B cell (primary cell): ENCODE measurements at regions not wholly inside any gene's neighbourhood (a gene's known extent, or its start where the extent isn't known, plus 50 kb on each side); places are given as distances from the start of the nearest gene placed in this dataset.

ENCODE experiments used
- ATAC-seq: fragments of 200-7000 bp; cut with Tn5 transposase; one replicate; pipeline ENCODE4 v1.10.0; 2021; ENCODE audit warnings: low read depth, mild to moderate bottlenecking, moderate number of reproducible peaks, moderate library complexity
- CTCF ChIA-PET: fragments of 350-600 bp; sonication (Branson Sonifier 250); formaldehyde crosslinking; loops from one replicate; lab custom pipeline; 2021; ENCODE audit warnings: antibody characterized with exemption, inconsistent platforms; lab: Charles Lee
- POLR2A ChIA-PET: fragments of 350-600 bp; sonication (Branson Sonifier 250); formaldehyde crosslinking; loops from one replicate; lab custom pipeline; 2021; ENCODE audit warnings: antibody characterized with exemption; lab: Charles Lee
- DNase-seq: peaks from one replicate; pipeline ENCODE4 v3.0.0; 2013
- H2AFZ ChIP-seq: 2 replicates; pipeline ENCODE4 v1.6.1; 2012; ENCODE audit warnings: mild to moderate bottlenecking, low read depth, low read length; ENCODE audit not compliant: insufficient read depth, poor library complexity, severe bottlenecking
- H3K27ac ChIP-seq, 2 donors: 1 replicate in 1 of 2; 2 replicates in 1 of 2; pipeline ENCODE4 v1.5.1; 2012 to 2013; ENCODE audit warnings: low read length in 2 of 2, mild to moderate bottlenecking in 2 of 2, moderate library complexity in 1 of 2
- H3K27me3 ChIP-seq, 4 experiments: fragments of 200-600 bp in 1 of 4; sonication (generic) in 1 of 4; replicated peaks in 1 of 4; 1 replicate in 2 of 4; 2 replicates in 2 of 4; pipeline versions ENCODE4 v1.6.1 to v1.7.0; 2013 to 2016; ENCODE audit warnings: low read length in 3 of 4, mild to moderate bottlenecking in 2 of 4, mixed read lengths in 1 of 4, moderate library complexity in 1 of 4; ENCODE audit not compliant: insufficient read depth in 4 of 4, control insufficient read depth in 3 of 4; ENCODE audit errors: control extremely low read depth in 1 of 4
- H3K36me3 ChIP-seq, 2 experiments: replicated peaks in 1 of 2; 1 replicate in 1 of 2; 2 replicates in 1 of 2; pipeline versions ENCODE4 v1.6.1 to v1.7.1; 2013; ENCODE audit warnings: low read length in 1 of 2; ENCODE audit not compliant: insufficient read depth in 2 of 2, control insufficient read depth in 1 of 2; ENCODE audit errors: control extremely low read depth in 1 of 2, extremely low read depth in 1 of 2
- H3K4me1 ChIP-seq, 2 donors: fragments of 200-600 bp in 1 of 2; sonication (generic) in 1 of 2; 1 replicate in 1 of 2; 2 replicates in 1 of 2; pipeline versions ENCODE4 v1.5.1 to v1.6.1; 2013 to 2017; ENCODE audit warnings: low read length in 2 of 2; ENCODE audit not compliant: control insufficient read depth in 2 of 2, insufficient read depth in 2 of 2
- H3K4me2 ChIP-seq: replicated peaks from 2 replicates; pipeline ENCODE3; 2012; ENCODE audit warnings: mild to moderate bottlenecking, low read depth, low read length; ENCODE audit not compliant: poor library complexity, severe bottlenecking
- H3K4me3 ChIP-seq, 5 experiments: fragments of 200-600 bp in 1 of 5; sonication (generic) in 1 of 5; 1 replicate in 3 of 5; 2 replicates in 2 of 5; pipeline versions ENCODE4 v1.5.1 to v1.7.0; 2011 to 2016; ENCODE audit warnings: low read length in 4 of 5, mild to moderate bottlenecking in 4 of 5, low read depth in 2 of 5, control low read depth in 1 of 5, moderate library complexity in 1 of 5; ENCODE audit not compliant: insufficient read depth in 1 of 5; ENCODE audit errors: control extremely low read depth in 1 of 5, extremely low read depth in 1 of 5
- H3K79me2 ChIP-seq: fragments of 200-600 bp; sonication (generic); one replicate; pipeline ENCODE4 v1.6.0; 2016; ENCODE audit warnings: low read length; ENCODE audit not compliant: control insufficient read depth, insufficient read depth
- H3K9ac ChIP-seq: fragments of 200-600 bp; sonication (generic); 2 replicates; pipeline ENCODE4 v1.6.1; 2017; ENCODE audit warnings: mild to moderate bottlenecking, low read length, moderate library complexity
- H3K9me3 ChIP-seq, 3 donors: one replicate each; pipeline versions ENCODE4 v1.6.1 to v1.7.1; 2013; ENCODE audit warnings: low read length in 2 of 3; ENCODE audit not compliant: control insufficient read depth in 2 of 3, insufficient read depth in 1 of 3; ENCODE audit errors: control extremely low read depth in 1 of 3
- H4K20me1 ChIP-seq: 2 replicates; pipeline ENCODE4 v1.6.0; 2012; ENCODE audit warnings: mild to moderate bottlenecking, low read length; ENCODE audit not compliant: insufficient read depth, control insufficient read depth, poor library complexity, severe bottlenecking
- H3K27ac Mint-ChIP-seq: one replicate; pipeline ENCODE4 v1.8.0; 2021; ENCODE audit warnings: mixed read lengths
- H3K27me3 Mint-ChIP-seq: one replicate; pipeline ENCODE4 v1.8.0; 2021; ENCODE audit warnings: mixed read lengths
- H3K4me1 Mint-ChIP-seq: one replicate; pipeline ENCODE4 v1.8.0; 2021; ENCODE audit warnings: mixed read lengths
- H3K4me3 Mint-ChIP-seq: one replicate; pipeline ENCODE4 v1.8.0; 2021; ENCODE audit warnings: mixed read lengths
- H3K9me3 Mint-ChIP-seq: one replicate; pipeline ENCODE4 v1.8.0; 2022; ENCODE audit warnings: mixed read lengths; ENCODE audit not compliant: insufficient read depth
- CTCF ChIP-seq: fragments of 200-600 bp; IDR thresholded peaks from one replicate; pipeline ENCODE4 v1.8.0; 2022; ENCODE audit warnings: antibody characterized with exemption, mild to moderate bottlenecking
- EZH2 ChIP-seq: IDR thresholded peaks from 2 replicates; pipeline ENCODE4 v1.6.1; 2012; ENCODE audit warnings: borderline replicate concordance, low read depth, mild to moderate bottlenecking, moderate library complexity, low read length; ENCODE audit not compliant: insufficient read depth, poor library complexity, severe bottlenecking
- WGBS: methylation state at CpG from one replicate; pipeline ENCODE4 v1.1.5; 2013; ENCODE audit warnings: missing lambda C conversion rate; ENCODE audit not compliant: insufficient coverage; 5-methylcytosine and 5-hydroxymethylcytosine counted together
- intact Hi-C: fragments of 100-400 bp; cut with micrococcal nuclease; formaldehyde crosslinking; loops from one replicate; pipeline ENCODE4 v1.10.0; 2022

- Histone ChIP-seq H2AFZ (no peak overlapping the region), H3K4me2 (no peak overlapping the region), H3K79me2 (no peaks in the 10 kb centered on the region), H4K20me1 (no peaks in the 10 kb centered on the region), H3K9ac (no peak overlapping the region), H3K9me3 (peaks cover 0 to 7% (median 0%) of the 10 kb centered on the region in 3 donors), H3K4me3 (no peak overlapping the region), H3K4me1 (no peaks in the 10 kb centered on the region), H3K27ac (no peak overlapping the region), H3K36me3 (no peaks in the 10 kb centered on the region), H3K27me3 (no peaks in the 10 kb centered on the region)
- no peak overlapping the region for H3K4me3 Mint-ChIP-seq
- TF ChIP-seq EZH2, result no peak
- H3K9me3 Mint-ChIP-seq, result no peaks in the 10 kb centered on the region
- intact Hi-C loops, result no loop called here
- POLR2A ChIA-PET, result no interaction called here
- no peak for DNase-seq
- no peaks in the 10 kb centered on the region for H3K27me3 Mint-ChIP-seq
- WGBS, result 20% methylated on average over 1 of the region's 1 CpG
- no peak for ATAC-seq
- CTCF ChIA-PET, result no interaction called here
- no peaks in the 10 kb centered on the region for H3K4me1 Mint-ChIP-seq
- H3K27ac Mint-ChIP-seq, result no peak overlapping the region
These were observed 190.4 kb downstream of the AHR start for GRCh38 chr7:17488829-17489228.

GRCh38 chr7:17489961-17490360 is 191.5 kb downstream of the AHR start:
- no peaks in the 10 kb centered on the region for H3K4me1 Mint-ChIP-seq
- no peak overlapping the region for H3K4me2 ChIP-seq
- no peak overlapping the region for H3K27ac ChIP-seq
- intact Hi-C loops, result no loop called here
- H3K4me3 Mint-ChIP-seq, result no peak overlapping the region
- no peak overlapping the region for H3K27ac Mint-ChIP-seq
- CTCF ChIA-PET, result no interaction called here
- H3K36me3 ChIP-seq, result no peaks in the 10 kb centered on the region
- no peak overlapping the region for H2AFZ ChIP-seq
- TF ChIP-seq CTCF (no peak), EZH2 (no peak)
- no peaks in the 10 kb centered on the region for H3K27me3 Mint-ChIP-seq
- no peaks in the 10 kb centered on the region for H4K20me1 ChIP-seq
- H3K4me3 ChIP-seq, result no peak overlapping the region
- no peaks in the 10 kb centered on the region for H3K9me3 Mint-ChIP-seq
- no peak overlapping the region for H3K9ac ChIP-seq
- WGBS, result no CpG with 5 or more reads among the region's 4 CpGs
- no peak for ATAC-seq
- H3K27me3 ChIP-seq, result no peaks in the 10 kb centered on the region
- no peak for DNase-seq
- H3K4me1 ChIP-seq, result no peaks in the 10 kb centered on the region
- POLR2A ChIA-PET, result no interaction called here
- no peaks in the 10 kb centered on the region for H3K79me2 ChIP-seq
- no peaks in the 10 kb centered on the region for H3K9me3 ChIP-seq
